ENCODE measurements at regions not wholly inside any gene's neighbourhood (a gene's known extent, or its start where the extent isn't known, plus 50 kb on each side); places are given as distances from the start of the nearest gene placed in this dataset.
"Not testable (repeated sequence)": the region's sequence is repeated elsewhere in the genome, so short reads cannot be mapped to it uniquely, and the experiment has no call there.

- 98% methylated on average over 3 of the region's 3 CpGs for WGBS
- DNase-seq (no peak), ATAC-seq (no peak)
- Histone ChIP-seq H3K9me3 (ENCODE audit: control insufficient read depth, low read length) (no peaks in the 10 kb centered on the region), H3K27me3 (ENCODE audit: control insufficient read depth, insufficient read depth) (no peaks in the 10 kb centered on the region), H3K4me1 (ENCODE audit: control insufficient read depth, insufficient read depth, low read length) (no peaks in the 10 kb centered on the region), H3K4me3 (ENCODE audit: low read length) (no peak overlapping the region), H3K27ac (ENCODE audit: low read length) (no peak overlapping the region)
- intact Hi-C loops (cut with DNase I), result no loop called here
Measured at GRCh38 chr14:103233328-103233727, 100.7 kb upstream of the EIF5 start.

DNA sequence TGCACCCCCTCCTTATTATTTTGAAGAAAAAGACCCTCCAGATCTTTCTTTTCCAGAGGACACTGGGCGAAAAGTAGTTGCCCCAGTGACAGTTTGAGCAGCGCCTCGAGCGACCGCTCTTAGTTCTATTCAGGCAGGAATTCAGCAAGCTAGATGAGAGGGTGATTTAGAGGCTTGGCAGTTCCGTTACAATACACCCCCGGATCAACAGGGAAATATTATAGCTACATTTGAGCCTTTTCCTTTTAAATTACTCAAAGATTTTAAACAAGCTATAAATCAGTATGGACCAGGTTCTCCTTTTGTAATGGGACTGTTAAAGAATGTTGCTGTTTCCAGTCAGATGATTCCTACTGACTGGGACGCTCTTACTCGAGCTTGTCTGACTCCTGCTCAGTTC lies 99.2 kb upstream of the EIF5 start:
- ATAC-seq; H3K4me1 ChIP-seq (ENCODE audit: control insufficient read depth, insufficient read depth, low read length); DNase-seq; H3K27me3 ChIP-seq (ENCODE audit: control insufficient read depth, insufficient read depth); H3K4me3 ChIP-seq (ENCODE audit: low read length); intact Hi-C loops (cut with DNase I); H3K27ac ChIP-seq (ENCODE audit: low read length); H3K9me3 ChIP-seq (ENCODE audit: control insufficient read depth, low read length): not testable (repeated sequence)
- WGBS, result 58% methylated on average over 9 of the region's 9 CpGs

GRCh38 chr14:103235506-103235905 lies 98.5 kb upstream of the EIF5 start:
- DNase-seq; H3K9me3 ChIP-seq (ENCODE audit: control insufficient read depth, low read length); H3K27me3 ChIP-seq (ENCODE audit: control insufficient read depth, insufficient read depth); intact Hi-C loops (cut with DNase I); H3K4me3 ChIP-seq (ENCODE audit: low read length); H3K4me1 ChIP-seq (ENCODE audit: control insufficient read depth, insufficient read depth, low read length); ATAC-seq; H3K27ac ChIP-seq (ENCODE audit: low read length): not testable (repeated sequence)
- 24% methylated on average over 5 of the region's 5 CpGs for whole genome bisulfite sequencing

DNA sequence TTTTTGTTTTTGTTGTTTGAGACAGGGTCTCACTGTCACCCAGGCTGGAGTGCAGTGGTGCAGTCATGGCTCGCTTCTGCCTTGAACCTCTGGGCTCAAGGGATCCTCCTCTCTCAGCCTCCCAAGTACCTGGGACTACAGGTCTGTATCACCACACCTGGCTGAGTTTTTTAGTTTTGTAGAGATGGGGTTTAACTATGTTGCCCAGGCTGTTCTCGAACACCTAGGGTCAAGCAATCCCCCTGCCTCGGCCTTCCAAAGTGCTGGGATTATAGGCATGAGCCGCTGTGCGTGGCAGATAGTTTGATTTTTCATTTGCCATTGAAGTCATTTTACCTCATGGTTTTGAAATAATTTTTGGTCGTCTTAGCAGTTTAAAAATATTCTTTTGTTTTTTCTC lies 94.3 kb upstream of the EIF5 start:
- no peaks in the 10 kb centered on the region for H3K27me3 ChIP-seq (ENCODE audit: control insufficient read depth, insufficient read depth)
- intact Hi-C loops (cut with DNase I), result no loop called here
- H3K4me1 ChIP-seq (ENCODE audit: control insufficient read depth, insufficient read depth, low read length), result no peaks in the 10 kb centered on the region
- WGBS, result 92% methylated on average over 6 of the region's 6 CpGs
- no peak overlapping the region for H3K4me3 ChIP-seq (ENCODE audit: low read length)
- no peaks in the 10 kb centered on the region for H3K9me3 ChIP-seq (ENCODE audit: control insufficient read depth, low read length)
- DNase-seq (no peak), ATAC-seq (no peak)
- no peak overlapping the region for H3K27ac ChIP-seq (ENCODE audit: low read length)

DNA sequence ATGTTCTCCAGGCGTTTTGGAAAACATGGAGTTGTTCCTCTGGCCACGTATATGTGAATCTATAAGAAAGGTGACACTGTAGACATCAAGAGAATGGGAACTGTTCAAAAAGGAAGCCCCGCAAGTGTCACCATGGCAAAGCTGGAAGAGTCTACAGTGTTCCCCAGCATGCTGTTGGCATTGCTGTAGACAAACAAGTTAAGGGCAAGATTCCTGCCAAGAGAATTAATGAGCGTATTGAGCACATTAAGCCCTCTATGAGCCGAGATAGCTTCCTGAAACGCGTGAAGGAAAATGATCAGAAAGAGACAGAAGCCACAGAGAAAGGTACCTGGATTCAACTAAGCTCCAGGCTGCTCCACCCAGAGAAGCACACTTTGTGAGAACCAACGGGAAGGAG lies 92.5 kb upstream of the EIF5 start:
- Histone ChIP-seq H3K27ac (ENCODE audit: low read length) (no peak overlapping the region), H3K9me3 (ENCODE audit: control insufficient read depth, low read length) (no peaks in the 10 kb centered on the region), H3K4me3 (ENCODE audit: low read length) (no peak overlapping the region), H3K4me1 (ENCODE audit: control insufficient read depth, insufficient read depth, low read length) (no peaks in the 10 kb centered on the region), H3K27me3 (ENCODE audit: control insufficient read depth, insufficient read depth) (no peaks in the 10 kb centered on the region)
- no peak for DNase-seq
- ATAC-seq, result no peak
- 88% methylated on average over 8 of the region's 8 CpGs for WGBS
- intact Hi-C loops (cut with DNase I), result no loop called here

DNA sequence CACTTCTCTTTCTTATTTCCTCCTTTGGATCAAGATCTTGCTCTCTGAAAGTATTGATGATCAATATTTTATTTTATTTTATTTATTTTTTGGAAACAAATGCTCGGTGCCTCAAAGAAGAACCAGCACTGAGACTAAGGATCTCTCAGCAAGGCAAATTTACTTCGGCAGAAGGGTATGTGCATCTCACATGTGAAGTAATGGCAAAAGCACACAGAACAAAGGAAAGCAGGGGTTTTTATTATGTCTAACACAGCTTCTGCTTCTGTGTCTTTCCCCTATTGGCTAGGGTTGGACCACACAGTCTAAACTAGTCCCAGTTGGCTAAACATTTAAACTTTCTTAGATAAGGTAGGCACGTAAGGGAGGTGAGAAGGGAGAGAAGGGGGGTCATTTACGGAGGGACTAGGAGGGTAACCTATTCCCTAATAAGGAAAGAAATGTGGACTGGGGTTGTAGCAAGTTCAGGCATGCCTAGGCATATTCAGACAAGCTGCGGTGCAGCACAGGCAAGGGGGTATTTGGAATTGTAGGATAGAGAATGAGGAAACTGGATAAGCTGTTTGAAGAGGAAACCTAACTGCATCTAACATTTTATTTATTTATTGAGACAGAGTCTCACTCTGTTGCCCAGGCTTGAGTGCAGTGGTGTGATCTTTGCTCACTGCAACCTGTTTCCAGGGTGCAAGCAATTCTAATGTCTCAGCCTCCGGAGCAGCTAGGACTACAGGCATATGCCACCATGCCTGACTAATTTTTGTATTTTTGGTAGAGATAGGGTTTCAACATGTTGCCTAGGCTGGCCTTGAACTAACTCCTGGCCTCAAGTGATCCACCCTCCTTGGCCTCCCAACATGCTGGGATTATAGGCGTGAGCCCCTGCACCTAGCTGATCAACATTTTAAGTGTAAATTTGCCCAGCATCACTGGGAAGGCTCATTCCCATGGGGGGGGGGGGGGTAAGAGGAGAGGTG lies 90.0 kb upstream of the EIF5 start:
- WGBS, result 86% methylated on average over 7 of the region's 7 CpGs
- Histone ChIP-seq H3K9me3 (ENCODE audit: control insufficient read depth, low read length) (no peaks in the 10 kb centered on the region), H3K27ac (ENCODE audit: low read length) (no peak overlapping the region), H3K4me1 (ENCODE audit: control insufficient read depth, insufficient read depth, low read length) (no peaks in the 10 kb centered on the region), H3K4me3 (ENCODE audit: low read length) (no peak overlapping the region), H3K27me3 (ENCODE audit: control insufficient read depth, insufficient read depth) (no peaks in the 10 kb centered on the region)
- intact Hi-C loops (cut with DNase I), result no loop called here
- DNase-seq (no peak), ATAC-seq (no peak)

DNA sequence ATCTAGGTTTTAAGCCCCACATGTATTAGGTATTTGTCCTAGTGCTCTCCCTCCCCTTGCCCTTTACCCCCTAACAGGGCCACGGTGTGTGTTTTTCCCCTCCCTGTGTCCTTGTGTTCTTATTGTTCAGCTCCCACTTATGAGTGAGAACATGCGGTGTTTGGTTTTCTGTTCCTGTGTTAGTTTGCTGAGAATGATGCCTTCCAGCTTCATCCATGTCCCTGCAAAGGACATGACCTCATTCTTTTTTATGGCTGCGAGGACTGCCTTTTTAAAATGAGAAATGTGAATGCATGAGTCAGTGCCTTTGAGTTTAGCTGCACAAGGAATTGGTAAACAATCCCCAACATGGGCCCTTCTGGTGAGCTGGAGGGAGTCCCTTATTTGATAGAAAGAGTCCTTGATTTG lies 88.4 kb upstream of the EIF5 start:
- ATAC-seq; intact Hi-C loops (cut with DNase I); H3K4me3 ChIP-seq (ENCODE audit: low read length); DNase-seq; H3K4me1 ChIP-seq (ENCODE audit: control insufficient read depth, insufficient read depth, low read length); H3K9me3 ChIP-seq (ENCODE audit: control insufficient read depth, low read length); H3K27me3 ChIP-seq (ENCODE audit: control insufficient read depth, insufficient read depth): not testable (repeated sequence)
- peak overlapping the region; percentile 16 for H3K27ac ChIP-seq (ENCODE audit: low read length)
- WGBS, result 41% methylated on average over 3 of the region's 3 CpGs

GRCh38 chr14:103246070-103246469 lies 88.0 kb upstream of the EIF5 start:
- H3K27ac ChIP-seq (ENCODE audit: low read length), result no peak overlapping the region
- H3K4me1 ChIP-seq (ENCODE audit: control insufficient read depth, insufficient read depth, low read length), result no peaks in the 10 kb centered on the region
- no peak overlapping the region for H3K4me3 ChIP-seq (ENCODE audit: low read length)
- WGBS, result 43% methylated on average over 2 of the region's 2 CpGs
- ATAC-seq, result no peak
- DNase-seq, result no peak
- intact Hi-C loops (cut with DNase I), result no loop called here
- no peaks in the 10 kb centered on the region for H3K9me3 ChIP-seq (ENCODE audit: control insufficient read depth, low read length)
- H3K27me3 ChIP-seq (ENCODE audit: control insufficient read depth, insufficient read depth), result no peaks in the 10 kb centered on the region

DNA sequence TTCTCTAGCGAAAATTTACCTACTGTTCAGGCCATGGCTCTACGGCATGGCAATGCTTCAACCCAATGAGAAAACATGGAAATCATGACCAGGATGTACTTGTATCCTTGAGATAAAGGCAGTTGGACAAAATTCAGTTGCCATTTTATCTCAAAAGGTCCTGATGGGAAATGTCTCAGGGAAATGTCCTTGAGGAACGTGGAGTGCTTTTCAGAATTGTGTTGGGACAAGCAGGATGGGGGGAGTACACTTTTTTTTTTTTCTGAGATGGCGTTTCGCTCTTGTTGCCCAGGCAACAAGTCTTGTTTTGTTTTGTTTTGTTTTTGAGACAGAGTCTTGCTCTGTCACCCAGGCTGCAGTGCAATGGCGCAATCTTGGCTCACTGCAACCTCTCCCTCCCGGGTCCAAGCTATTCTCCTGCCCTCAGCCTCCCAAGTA lies 86.8 kb upstream of the EIF5 start:
- Histone ChIP-seq H3K4me3 (ENCODE audit: low read length) (no peak overlapping the region), H3K27ac (ENCODE audit: low read length) (no peak overlapping the region), H3K4me1 (ENCODE audit: control insufficient read depth, insufficient read depth, low read length) (no peaks in the 10 kb centered on the region), H3K9me3 (ENCODE audit: control insufficient read depth, low read length) (no peaks in the 10 kb centered on the region), H3K27me3 (ENCODE audit: control insufficient read depth, insufficient read depth) (no peaks in the 10 kb centered on the region)
- intact Hi-C loops (cut with DNase I), result no loop called here
- DNase-seq (no peak), ATAC-seq (peak; percentile 71 to 90)
- WGBS, result 55% methylated on average over 7 of the region's 7 CpGs

- 80% methylated on average over 6 of the region's 6 CpGs for WGBS
- Histone ChIP-seq H3K9me3 (ENCODE audit: control insufficient read depth, low read length) (no peaks in the 10 kb centered on the region), H3K27me3 (ENCODE audit: control insufficient read depth, insufficient read depth) (no peaks in the 10 kb centered on the region), H3K27ac (ENCODE audit: low read length) (no peak overlapping the region), H3K4me1 (ENCODE audit: control insufficient read depth, insufficient read depth, low read length) (no peaks in the 10 kb centered on the region), H3K4me3 (ENCODE audit: low read length) (no peak overlapping the region)
- intact Hi-C loops (cut with DNase I), result no loop called here
- no peak for DNase-seq
- no peak for ATAC-seq
Measured at GRCh38 chr14:103250181-103250580, 83.9 kb upstream of the EIF5 start.

DNA sequence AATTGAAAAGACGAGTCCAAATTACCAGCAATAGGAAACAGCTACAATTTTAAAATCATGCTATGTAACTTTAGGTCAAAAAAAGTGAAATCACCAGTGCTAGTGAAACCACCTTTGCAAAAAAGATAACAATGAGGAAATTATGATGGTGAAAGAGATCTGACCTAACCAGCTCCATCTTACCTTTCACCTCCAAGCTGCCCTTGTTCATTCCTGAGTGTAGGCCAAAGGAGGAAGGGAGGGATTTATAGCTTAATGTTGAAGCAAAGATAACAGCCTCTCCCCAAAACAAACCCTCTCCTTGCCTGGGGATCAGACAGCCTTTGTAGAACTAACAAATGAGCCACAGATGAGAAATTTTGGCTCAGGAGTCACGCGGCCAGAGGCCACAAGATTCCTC lies 83.2 kb upstream of the EIF5 start:
- intact Hi-C loops (cut with DNase I), result no loop called here
- WGBS, result 79% methylated on average over 3 of the region's 3 CpGs

More for the DNA sequence above, 83.2 kb upstream of the EIF5 start:
- no peaks in the 10 kb centered on the region for H3K27me3 ChIP-seq (ENCODE audit: control insufficient read depth, insufficient read depth)
- no peak overlapping the region for H3K4me3 ChIP-seq (ENCODE audit: low read length)
- H3K4me1 ChIP-seq (ENCODE audit: control insufficient read depth, insufficient read depth, low read length), result no peaks in the 10 kb centered on the region
- ATAC-seq, result no peak
- no peak overlapping the region for H3K27ac ChIP-seq (ENCODE audit: low read length)
- no peak for DNase-seq
- H3K9me3 ChIP-seq (ENCODE audit: control insufficient read depth, low read length), result no peaks in the 10 kb centered on the region

Data from right cardiac atrium (tissue), 5 donors.